GM10266 (cell line): ENCODE measurements at regions not wholly inside any gene's neighbourhood (a gene's known extent, or its start where the extent isn't known, plus 50 kb on each side); places are given as distances from the start of the nearest gene placed in this dataset.
"Not testable (repeated sequence)": the region's sequence is repeated elsewhere in the genome, so short reads cannot be mapped to it uniquely, and the experiment has no call there.

Source experiments
- DNase-seq: peaks from one replicate; pipeline ENCODE4 v3.0.0; 2012; ENCODE audit errors: extremely low spot score
- TF ChIP-seq, protein P1 (sequence below): IDR thresholded peaks from 2 replicates; pipeline ENCODE4 v1.5.1; 2012; ENCODE audit warnings: mild to moderate bottlenecking, low read depth; ENCODE audit not compliant: control insufficient read depth, insufficient read depth; ENCODE audit errors: missing control alignments

DNA sequence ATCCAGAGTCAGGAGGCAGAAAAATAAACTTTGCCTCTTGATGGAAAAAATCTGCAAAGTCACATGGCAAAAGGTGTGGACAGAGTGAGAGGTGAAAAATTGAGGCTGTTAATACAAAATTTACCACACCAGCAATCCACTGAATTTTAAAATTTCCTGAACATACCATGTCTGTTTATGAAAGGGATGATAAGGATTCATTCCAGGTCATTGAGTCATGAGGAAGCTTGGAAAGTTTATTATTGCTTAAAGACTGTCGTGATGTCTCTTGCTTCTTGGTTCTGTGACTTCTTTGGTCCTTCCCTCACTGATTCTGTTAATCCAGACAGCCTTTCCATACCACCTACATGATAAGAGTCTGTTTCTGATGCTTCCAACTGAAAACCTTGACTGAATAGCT is 73.2 kb downstream of the TTC6 start:
- TF ChIP-seq, protein P1, sequence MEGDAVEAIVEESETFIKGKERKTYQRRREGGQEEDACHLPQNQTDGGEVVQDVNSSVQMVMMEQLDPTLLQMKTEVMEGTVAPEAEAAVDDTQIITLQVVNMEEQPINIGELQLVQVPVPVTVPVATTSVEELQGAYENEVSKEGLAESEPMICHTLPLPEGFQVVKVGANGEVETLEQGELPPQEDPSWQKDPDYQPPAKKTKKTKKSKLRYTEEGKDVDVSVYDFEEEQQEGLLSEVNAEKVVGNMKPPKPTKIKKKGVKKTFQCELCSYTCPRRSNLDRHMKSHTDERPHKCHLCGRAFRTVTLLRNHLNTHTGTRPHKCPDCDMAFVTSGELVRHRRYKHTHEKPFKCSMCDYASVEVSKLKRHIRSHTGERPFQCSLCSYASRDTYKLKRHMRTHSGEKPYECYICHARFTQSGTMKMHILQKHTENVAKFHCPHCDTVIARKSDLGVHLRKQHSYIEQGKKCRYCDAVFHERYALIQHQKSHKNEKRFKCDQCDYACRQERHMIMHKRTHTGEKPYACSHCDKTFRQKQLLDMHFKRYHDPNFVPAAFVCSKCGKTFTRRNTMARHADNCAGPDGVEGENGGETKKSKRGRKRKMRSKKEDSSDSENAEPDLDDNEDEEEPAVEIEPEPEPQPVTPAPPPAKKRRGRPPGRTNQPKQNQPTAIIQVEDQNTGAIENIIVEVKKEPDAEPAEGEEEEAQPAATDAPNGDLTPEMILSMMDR, result no peak
- no peak for DNase-seq

- TF ChIP-seq, protein P1, result no peak
- DNase-seq, result no peak
Measured at GRCh38 chr14:37669242-37669641, 73.8 kb downstream of the TTC6 start.

DNA sequence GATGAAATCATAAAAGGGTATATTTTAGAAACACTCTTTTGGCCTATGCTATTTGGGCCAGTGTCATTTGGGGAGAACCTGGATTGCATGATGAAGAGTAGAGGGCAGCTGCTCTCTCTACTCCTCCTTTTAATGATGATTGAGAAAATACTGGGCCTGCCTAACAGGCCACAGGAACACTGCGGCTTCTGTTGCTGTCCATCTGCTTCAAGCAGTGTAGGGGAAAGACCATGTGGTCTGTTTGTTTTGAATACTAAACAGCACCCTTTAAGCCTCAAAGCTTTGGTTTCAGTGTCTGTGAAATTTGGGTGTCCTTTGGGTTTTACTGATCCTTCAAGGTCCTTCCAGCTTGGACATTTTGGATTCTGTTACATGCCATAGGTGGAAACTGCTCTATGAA is 78.0 kb downstream of the TTC6 start:
- DNase-seq, result no peak
- TF ChIP-seq, protein P1, result no peak

DNA sequence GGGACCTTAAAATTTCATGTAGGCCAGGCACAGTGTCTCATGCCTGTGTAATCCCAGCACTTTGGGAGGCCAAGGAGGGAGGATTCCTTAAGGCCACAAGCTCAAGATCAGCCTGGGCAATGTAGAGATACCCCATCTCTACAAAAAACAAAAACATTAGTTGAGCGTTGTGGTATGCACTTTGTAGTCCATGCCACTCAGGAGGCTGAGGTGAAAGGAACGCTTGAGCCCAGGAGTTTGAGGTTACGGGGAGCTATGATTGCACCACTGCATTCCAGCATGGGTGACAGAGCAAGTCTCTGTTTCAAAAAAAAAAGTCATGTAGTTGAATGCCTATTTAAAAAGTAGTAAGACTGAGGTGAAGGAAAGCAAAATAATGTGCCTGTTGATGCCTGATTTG is 83.5 kb downstream of the TTC6 start:
- no peak for DNase-seq
- TF ChIP-seq, protein P1, result no peak

- TF ChIP-seq, protein P1, result no peak
- DNase-seq, result no peak
Measured at GRCh38 chr14:37681486-37681885, 86.1 kb downstream of the TTC6 start.

DNA sequence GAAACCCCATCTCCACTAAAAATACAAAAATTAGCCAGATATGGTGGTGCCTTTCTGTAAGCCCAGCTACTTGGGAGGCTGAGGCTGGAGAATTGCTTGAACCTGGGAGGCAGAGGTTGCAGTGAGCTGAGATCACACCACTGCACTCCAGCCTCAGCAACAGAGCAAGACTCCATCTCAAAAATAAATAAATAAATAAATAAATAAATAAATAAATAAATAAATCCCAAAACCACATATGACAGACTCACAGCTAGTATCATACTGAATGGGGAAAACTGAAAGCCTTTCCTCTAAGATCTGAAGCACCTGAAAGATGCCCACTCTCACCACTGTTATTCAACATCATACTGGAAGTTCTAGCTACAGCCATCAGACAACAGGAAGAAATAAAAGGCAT is 97.3 kb downstream of the TTC6 start:
- DNase-seq, result not testable (repeated sequence)

- DNase-seq, result not testable (repeated sequence)
Measured at GRCh38 chr14:37693420-37693819, 98.0 kb downstream of the TTC6 start.

GRCh38 chr14:37695866-37696265 is 100.4 kb downstream of the TTC6 start:
- no peak for DNase-seq
- TF ChIP-seq, protein P1, result no peak
